ENCODE measurements at regions not wholly inside any gene's neighbourhood (a gene's known extent, or its start where the extent isn't known, plus 50 kb on each side); places are given as distances from the start of the nearest gene placed in this dataset.

DNA sequence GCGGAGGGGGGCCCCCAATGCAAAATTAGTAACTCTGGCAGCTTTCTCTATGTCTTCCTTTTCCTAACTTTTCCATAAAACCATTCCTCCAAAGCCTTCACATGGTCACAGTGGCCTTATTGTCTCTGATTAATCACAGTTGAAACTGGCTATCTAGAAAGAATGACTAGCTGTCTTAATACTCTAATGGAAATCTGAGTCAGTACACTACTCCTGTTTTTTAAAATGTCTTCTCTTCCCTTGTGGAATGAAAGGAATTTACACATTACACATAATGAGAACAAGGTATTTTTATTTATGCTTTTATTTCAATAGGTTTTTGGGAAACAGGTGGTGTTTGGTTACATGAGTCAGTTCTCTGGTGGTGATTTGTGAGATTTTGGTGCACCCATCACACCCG is 66.3 kb upstream of the PUDP start:
- no peak overlapping the region for H3K18ac ChIP-seq (ENCODE audit: low read length)

GRCh38 chrX:7205037-7205577 is 57.2 kb upstream of the PUDP start:
- H3K9me3 ChIP-seq (replicated peaks in 1 of 2; ENCODE audit: control insufficient read depth in 2 of 2, insufficient read depth in 1 of 2, low read depth in 1 of 2, low read length in 2 of 2): no peaks in the 10 kb centered on the region
- no peak overlapping the region for H3K23ac ChIP-seq (ENCODE audit: low read depth, low read length, poor library complexity)
- DNase-seq (ENCODE audit: low spot score): no peak
- H2BK15ac ChIP-seq (ENCODE audit: low read length): no peak overlapping the region
- H4K91ac ChIP-seq (ENCODE audit: low read depth, low read length, poor library complexity): no peak overlapping the region
- H2BK120ac ChIP-seq (ENCODE audit: low read depth, low read length): no peak overlapping the region
- H3K27me3 ChIP-seq (ENCODE audit: control insufficient read depth in 3 of 3, insufficient read depth in 3 of 3, low read depth in 1 of 3, low read length in 3 of 3): no peaks in the 10 kb centered on the region
- no peaks in the 10 kb centered on the region for H3K4me1 ChIP-seq (ENCODE audit: control insufficient read depth in 2 of 2, insufficient read depth in 1 of 2, low read depth in 1 of 2, low read length in 2 of 2)
- H3K79me1 ChIP-seq (ENCODE audit: low read depth, low read length): no peaks in the 10 kb centered on the region
- no peak overlapping the region for H3K9ac ChIP-seq (ENCODE audit: low read depth, low read length, poor library complexity)
- H3K18ac ChIP-seq (ENCODE audit: low read length): no peak overlapping the region
- no peak overlapping the region for H3K14ac ChIP-seq (ENCODE audit: low read length)
- H3K4me2 ChIP-seq (ENCODE audit: insufficient read depth, low read length, poor library complexity, severe bottlenecking): no peak overlapping the region
- H4K8ac ChIP-seq (ENCODE audit: low read depth, low read length): no peak overlapping the region
- H3K4me3 ChIP-seq (ENCODE audit: low read length in 2 of 2): no peak overlapping the region
- no peak overlapping the region for H2AK5ac ChIP-seq (ENCODE audit: low read depth, low read length)
- H3K27ac ChIP-seq (replicated peaks; ENCODE audit: low read length): no peak overlapping the region
- no peak overlapping the region for H2BK12ac ChIP-seq (ENCODE audit: low read length)
- no peaks in the 10 kb centered on the region for H3K36me3 ChIP-seq (replicated peaks in 1 of 2; ENCODE audit: control insufficient read depth in 2 of 2, insufficient read depth in 2 of 2, low read length in 2 of 2)
- H2BK5ac ChIP-seq (ENCODE audit: low read length): no peak overlapping the region
- no CpG with 5 or more reads among the region's 2 CpGs for WGBS, 2 donors (ENCODE audit: extremely low coverage in 2 of 2, insufficient read length in 2 of 2, insufficient replicate concordance in 1 of 2)
- no peak overlapping the region for H2AFZ ChIP-seq (ENCODE audit: low read length)
- no peak overlapping the region for H3K4ac ChIP-seq (ENCODE audit: low read length)

More for the DNA sequence above, 66.3 kb upstream of the PUDP start:
- no peak overlapping the region for H3K27ac ChIP-seq (replicated peaks; ENCODE audit: low read length)
- no peak overlapping the region for H2BK12ac ChIP-seq (ENCODE audit: low read length)
- no peak overlapping the region for H2AFZ ChIP-seq (ENCODE audit: low read length)
- DNase-seq (ENCODE audit: low spot score): no peak
- no peak overlapping the region for H3K14ac ChIP-seq (ENCODE audit: low read length)
- no peak overlapping the region for H4K8ac ChIP-seq (ENCODE audit: low read depth, low read length)
- no peak overlapping the region for H2BK120ac ChIP-seq (ENCODE audit: low read depth, low read length)
- H3K79me1 ChIP-seq (ENCODE audit: low read depth, low read length): no peaks in the 10 kb centered on the region
- H4K91ac ChIP-seq (ENCODE audit: low read depth, low read length, poor library complexity): no peak overlapping the region
- no peaks in the 10 kb centered on the region for H3K4me1 ChIP-seq (ENCODE audit: control insufficient read depth in 2 of 2, insufficient read depth in 1 of 2, low read depth in 1 of 2, low read length in 2 of 2)
- no peak overlapping the region for H2BK5ac ChIP-seq (ENCODE audit: low read length)
- no peaks in the 10 kb centered on the region for H3K36me3 ChIP-seq (replicated peaks in 1 of 2; ENCODE audit: control insufficient read depth in 2 of 2, insufficient read depth in 2 of 2, low read length in 2 of 2)
- H3K27me3 ChIP-seq (ENCODE audit: control insufficient read depth in 3 of 3, insufficient read depth in 3 of 3, low read depth in 1 of 3, low read length in 3 of 3): no peaks in the 10 kb centered on the region
- H2AK5ac ChIP-seq (ENCODE audit: low read depth, low read length): no peak overlapping the region
- no peak overlapping the region for H3K4me3 ChIP-seq (ENCODE audit: low read length in 2 of 2)
- no peak overlapping the region for H3K4ac ChIP-seq (ENCODE audit: low read length)
- H3K23ac ChIP-seq (ENCODE audit: low read depth, low read length, poor library complexity): no peak overlapping the region
- no peak overlapping the region for H2BK15ac ChIP-seq (ENCODE audit: low read length)
- H3K9ac ChIP-seq (ENCODE audit: low read depth, low read length, poor library complexity): no peak overlapping the region
- H3K4me2 ChIP-seq (ENCODE audit: insufficient read depth, low read length, poor library complexity, severe bottlenecking): no peak overlapping the region
- WGBS, 2 donors (ENCODE audit: extremely low coverage in 2 of 2, insufficient read length in 2 of 2, insufficient replicate concordance in 1 of 2): no CpG with 5 or more reads among the region's 2 CpGs
- no peaks in the 10 kb centered on the region for H3K9me3 ChIP-seq (replicated peaks in 1 of 2; ENCODE audit: control insufficient read depth in 2 of 2, insufficient read depth in 1 of 2, low read depth in 1 of 2, low read length in 2 of 2)

GRCh38 chrX:7204619-7205018 is 56.7 kb upstream of the PUDP start:
- Histone ChIP-seq H3K4me2 (ENCODE audit: insufficient read depth, low read length, poor library complexity, severe bottlenecking) (no peak overlapping the region), H3K23ac (ENCODE audit: low read depth, low read length, poor library complexity) (no peak overlapping the region), H3K36me3 (replicated peaks in 1 of 2; ENCODE audit: control insufficient read depth in 2 of 2, insufficient read depth in 2 of 2, low read length in 2 of 2) (no peaks in the 10 kb centered on the region), H3K9me3 (replicated peaks in 1 of 2; ENCODE audit: control insufficient read depth in 2 of 2, insufficient read depth in 1 of 2, low read depth in 1 of 2, low read length in 2 of 2) (no peaks in the 10 kb centered on the region), H2BK12ac (ENCODE audit: low read length) (no peak overlapping the region), H2BK15ac (ENCODE audit: low read length) (no peak overlapping the region), H2AK5ac (ENCODE audit: low read depth, low read length) (no peak overlapping the region), H4K8ac (ENCODE audit: low read depth, low read length) (no peak overlapping the region), H3K14ac (ENCODE audit: low read length) (no peak overlapping the region), H3K4me1 (ENCODE audit: control insufficient read depth in 2 of 2, insufficient read depth in 1 of 2, low read depth in 1 of 2, low read length in 2 of 2) (no peaks in the 10 kb centered on the region), H2BK5ac (ENCODE audit: low read length) (no peak overlapping the region), H3K9ac (ENCODE audit: low read depth, low read length, poor library complexity) (no peak overlapping the region), H3K18ac (ENCODE audit: low read length) (no peak overlapping the region), H4K91ac (ENCODE audit: low read depth, low read length, poor library complexity) (no peak overlapping the region), H2AFZ (ENCODE audit: low read length) (no peak overlapping the region), H3K79me1 (ENCODE audit: low read depth, low read length) (no peaks in the 10 kb centered on the region), H3K27ac (replicated peaks; ENCODE audit: low read length) (no peak overlapping the region), H2BK120ac (ENCODE audit: low read depth, low read length) (no peak overlapping the region), H3K4ac (ENCODE audit: low read length) (no peak overlapping the region), H3K27me3 (ENCODE audit: control insufficient read depth in 3 of 3, insufficient read depth in 3 of 3, low read depth in 1 of 3, low read length in 3 of 3) (no peaks in the 10 kb centered on the region), H3K4me3 (ENCODE audit: low read length in 2 of 2) (no peak overlapping the region)
- WGBS, 2 donors (ENCODE audit: extremely low coverage in 2 of 2, insufficient read length in 2 of 2, insufficient replicate concordance in 1 of 2): no CpG with 5 or more reads among the region's 1 CpG
- DNase-seq (ENCODE audit: low spot score): no peak

DNA sequence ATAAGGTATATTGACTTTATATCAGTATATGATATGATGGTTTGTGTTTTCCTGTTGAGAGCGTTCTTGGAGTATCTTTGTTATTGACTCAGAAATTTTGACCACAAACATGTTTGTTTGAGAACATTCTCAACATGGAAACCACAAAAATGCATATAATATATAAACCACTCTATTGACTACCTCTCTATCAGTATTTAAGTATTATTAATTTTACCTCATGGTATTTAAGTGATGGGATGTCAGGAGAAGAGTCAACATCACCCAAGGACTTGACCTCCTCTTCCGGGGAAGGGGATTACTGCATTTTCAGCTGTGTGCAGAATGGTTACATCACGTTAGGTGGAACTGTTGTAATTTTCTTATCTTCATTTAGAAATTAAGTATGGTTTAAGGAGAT is 54.3 kb upstream of the PUDP start:
- H4K91ac ChIP-seq (ENCODE audit: low read depth, low read length, poor library complexity): no peak overlapping the region
- H3K79me1 ChIP-seq (ENCODE audit: low read depth, low read length): no peaks in the 10 kb centered on the region
- H3K9ac ChIP-seq (ENCODE audit: low read depth, low read length, poor library complexity): no peak overlapping the region
- no peak overlapping the region for H2AFZ ChIP-seq (ENCODE audit: low read length)
- no peak overlapping the region for H2BK12ac ChIP-seq (ENCODE audit: low read length)
- H3K36me3 ChIP-seq (replicated peaks in 1 of 2; ENCODE audit: control insufficient read depth in 2 of 2, insufficient read depth in 2 of 2, low read length in 2 of 2): no peaks in the 10 kb centered on the region
- H3K9me3 ChIP-seq (replicated peaks in 1 of 2; ENCODE audit: control insufficient read depth in 2 of 2, insufficient read depth in 1 of 2, low read depth in 1 of 2, low read length in 2 of 2): no peaks in the 10 kb centered on the region
- WGBS, 2 donors (ENCODE audit: extremely low coverage in 2 of 2, insufficient read length in 2 of 2, insufficient replicate concordance in 1 of 2): no CpG with 5 or more reads among the region's 3 CpGs
- H2BK120ac ChIP-seq (ENCODE audit: low read depth, low read length): no peak overlapping the region
- H3K27ac ChIP-seq (replicated peaks; ENCODE audit: low read length): no peak overlapping the region
- no peak overlapping the region for H3K4ac ChIP-seq (ENCODE audit: low read length)
- no peak overlapping the region for H3K4me3 ChIP-seq (ENCODE audit: low read length in 2 of 2)
- no peaks in the 10 kb centered on the region for H3K27me3 ChIP-seq (ENCODE audit: control insufficient read depth in 3 of 3, insufficient read depth in 3 of 3, low read depth in 1 of 3, low read length in 3 of 3)
- no peak overlapping the region for H3K18ac ChIP-seq (ENCODE audit: low read length)
- H2BK15ac ChIP-seq (ENCODE audit: low read length): no peak overlapping the region
- H3K4me1 ChIP-seq (ENCODE audit: control insufficient read depth in 2 of 2, insufficient read depth in 1 of 2, low read depth in 1 of 2, low read length in 2 of 2): no peaks in the 10 kb centered on the region
- H4K8ac ChIP-seq (ENCODE audit: low read depth, low read length): no peak overlapping the region
- H3K23ac ChIP-seq (ENCODE audit: low read depth, low read length, poor library complexity): no peak overlapping the region
- no peak overlapping the region for H3K4me2 ChIP-seq (ENCODE audit: insufficient read depth, low read length, poor library complexity, severe bottlenecking)
- H3K14ac ChIP-seq (ENCODE audit: low read length): no peak overlapping the region
- H2BK5ac ChIP-seq (ENCODE audit: low read length): no peak overlapping the region
- H2AK5ac ChIP-seq (ENCODE audit: low read depth, low read length): no peak overlapping the region
- DNase-seq (ENCODE audit: low spot score): no peak
